ENCODE measurements at regions not wholly inside any gene's neighbourhood (a gene's known extent, or its start where the extent isn't known, plus 50 kb on each side); places are given as distances from the start of the nearest gene placed in this dataset.

GRCh38 chr13:22647156-22647850 lies 533.5 kb upstream of the SGCG start:
- H3K4me1 Mint-ChIP-seq (ENCODE audit: low read depth) = no peaks in the 10 kb centered on the region
- H3K27me3 Mint-ChIP-seq (ENCODE audit: low read depth) = no peaks in the 10 kb centered on the region
- ATAC-seq = no peak
- DNase-seq = no peak
- no peaks in the 10 kb centered on the region for H3K9me3 Mint-ChIP-seq
- H3K4me3 Mint-ChIP-seq = no peak overlapping the region
- H3K36me3 Mint-ChIP-seq (ENCODE audit: insufficient read depth) = no peaks in the 10 kb centered on the region

GRCh38 chr13:22648320-22648801 lies 532.4 kb upstream of the SGCG start:
- Mint-ChIP-seq H3K4me1 (ENCODE audit: low read depth) (no peaks in the 10 kb centered on the region), H3K4me3 (no peak overlapping the region), H3K9me3 (no peaks in the 10 kb centered on the region), H3K27me3 (ENCODE audit: low read depth) (no peaks in the 10 kb centered on the region), H3K36me3 (ENCODE audit: insufficient read depth) (no peaks in the 10 kb centered on the region)
- DNase-seq = no peak
- ATAC-seq = no peak

DNA sequence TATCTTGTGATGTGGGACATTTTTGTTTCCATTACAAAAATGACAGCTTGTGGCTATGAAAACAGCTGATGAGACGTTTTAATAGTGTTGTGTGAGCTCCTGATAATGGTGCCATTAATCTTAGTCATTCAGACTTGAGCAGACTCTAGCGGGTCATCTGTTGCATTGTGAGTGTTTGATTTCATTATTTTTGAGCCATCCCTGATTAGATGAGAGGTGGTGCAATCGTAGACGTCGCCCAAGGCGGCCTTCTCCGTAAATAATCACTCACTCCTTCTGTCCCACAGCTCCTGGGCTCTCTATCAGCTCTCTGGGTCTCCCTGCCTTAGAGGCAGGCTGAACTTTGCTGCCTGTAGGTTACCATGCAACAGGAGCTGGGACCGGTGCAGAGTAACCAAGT lies 528.0 kb upstream of the SGCG start:
- Mint-ChIP-seq H3K36me3 (ENCODE audit: insufficient read depth) (no peaks in the 10 kb centered on the region), H3K4me3 (no peak overlapping the region), H3K4me1 (ENCODE audit: low read depth) (no peaks in the 10 kb centered on the region), H3K9me3 (no peaks in the 10 kb centered on the region), H3K27me3 (ENCODE audit: low read depth) (no peaks in the 10 kb centered on the region)
- no peak for DNase-seq
- no peak for ATAC-seq

GRCh38 chr13:22653866-22654265 lies 526.9 kb upstream of the SGCG start:
- Mint-ChIP-seq H3K4me3 (no peak overlapping the region), H3K36me3 (ENCODE audit: insufficient read depth) (no peaks in the 10 kb centered on the region), H3K4me1 (ENCODE audit: low read depth) (no peaks in the 10 kb centered on the region), H3K9me3 (no peaks in the 10 kb centered on the region), H3K27me3 (ENCODE audit: low read depth) (no peaks in the 10 kb centered on the region)
- no peak for DNase-seq
- ATAC-seq = no peak

- no peaks in the 10 kb centered on the region for H3K9me3 Mint-ChIP-seq
- H3K4me1 Mint-ChIP-seq (ENCODE audit: low read depth) = no peaks in the 10 kb centered on the region
- DNase-seq (no peak), ATAC-seq (no peak)
- no peak overlapping the region for H3K4me3 Mint-ChIP-seq
- no peaks in the 10 kb centered on the region for H3K36me3 Mint-ChIP-seq (ENCODE audit: insufficient read depth)
- H3K27me3 Mint-ChIP-seq (ENCODE audit: low read depth) = no peaks in the 10 kb centered on the region
Observed at GRCh38 chr13:22655106-22655852, 525.5 kb upstream of the SGCG start.

- ATAC-seq (no peak), DNase-seq (no peak)
- Mint-ChIP-seq H3K4me1 (ENCODE audit: low read depth) (no peaks in the 10 kb centered on the region), H3K36me3 (ENCODE audit: insufficient read depth) (no peaks in the 10 kb centered on the region), H3K4me3 (no peak overlapping the region), H3K9me3 (no peaks in the 10 kb centered on the region), H3K27me3 (ENCODE audit: low read depth) (no peaks in the 10 kb centered on the region)
Observed at GRCh38 chr13:22662771-22663170, 518.0 kb upstream of the SGCG start.

- H3K4me1 Mint-ChIP-seq (ENCODE audit: low read depth) = no peaks in the 10 kb centered on the region
- H3K36me3 Mint-ChIP-seq (ENCODE audit: insufficient read depth) = no peaks in the 10 kb centered on the region
- no peak overlapping the region for H3K4me3 Mint-ChIP-seq
- no peak for DNase-seq
- H3K9me3 Mint-ChIP-seq = no peaks in the 10 kb centered on the region
- ATAC-seq = no peak
- no peaks in the 10 kb centered on the region for H3K27me3 Mint-ChIP-seq (ENCODE audit: low read depth)
Observed at GRCh38 chr13:22665506-22665905, 515.3 kb upstream of the SGCG start.

DNA sequence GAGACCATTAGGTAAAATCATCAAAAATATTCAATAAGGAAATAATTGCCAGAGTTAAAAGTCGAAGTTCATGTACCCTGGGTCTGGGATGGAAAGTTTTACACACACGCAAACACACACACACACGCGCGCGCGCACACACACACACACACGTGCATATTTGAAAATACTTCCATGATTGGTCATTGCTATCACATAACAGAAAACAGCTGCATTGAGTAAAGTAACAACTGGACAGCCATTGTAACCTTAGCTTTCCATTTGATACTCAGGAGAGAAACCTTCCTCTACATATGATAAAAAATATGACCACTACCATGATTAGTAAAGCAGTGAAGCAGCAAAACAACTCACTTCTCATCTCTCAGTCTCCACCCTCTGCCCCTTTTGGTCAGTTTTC lies 490.0 kb upstream of the SGCG start:
- ATAC-seq (no peak), DNase-seq (no peak)
- no peak overlapping the region for H3K4me3 Mint-ChIP-seq
- H3K36me3 Mint-ChIP-seq (ENCODE audit: insufficient read depth) = no peaks in the 10 kb centered on the region
- no peaks in the 10 kb centered on the region for H3K4me1 Mint-ChIP-seq (ENCODE audit: low read depth)
- peaks cover 23% of the 10 kb centered on the region for H3K9me3 Mint-ChIP-seq
- no peaks in the 10 kb centered on the region for H3K27me3 Mint-ChIP-seq (ENCODE audit: low read depth)

DNA sequence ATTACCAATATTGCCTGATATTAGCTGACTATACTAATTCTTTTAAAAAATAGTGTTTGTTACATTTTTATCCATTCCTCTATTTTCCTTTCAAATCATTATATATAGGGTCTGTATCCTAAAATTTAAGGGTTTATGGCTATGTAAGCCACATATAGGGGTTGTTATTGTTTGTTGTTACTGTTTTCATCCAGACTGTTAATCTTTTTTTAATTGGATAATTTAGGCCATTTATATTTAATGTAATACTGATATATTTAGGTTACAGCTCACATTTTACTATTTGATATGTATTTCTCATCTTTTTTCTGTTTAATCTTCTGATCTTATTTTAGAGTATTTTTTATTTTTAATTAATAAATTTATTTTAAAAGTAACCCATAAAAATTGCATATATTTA lies 487.1 kb upstream of the SGCG start:
- no peak overlapping the region for H3K4me3 Mint-ChIP-seq
- H3K9me3 Mint-ChIP-seq = peaks cover 23% of the 10 kb centered on the region
- no peak for DNase-seq
- no peaks in the 10 kb centered on the region for H3K4me1 Mint-ChIP-seq (ENCODE audit: low read depth)
- H3K36me3 Mint-ChIP-seq (ENCODE audit: insufficient read depth) = no peaks in the 10 kb centered on the region
- no peak for ATAC-seq
- H3K27me3 Mint-ChIP-seq (ENCODE audit: low read depth) = no peaks in the 10 kb centered on the region

GRCh38 chr13:22696433-22696832 lies 484.3 kb upstream of the SGCG start:
- Mint-ChIP-seq H3K27me3 (ENCODE audit: low read depth) (no peaks in the 10 kb centered on the region), H3K4me3 (no peak overlapping the region), H3K4me1 (ENCODE audit: low read depth) (no peaks in the 10 kb centered on the region), H3K36me3 (ENCODE audit: insufficient read depth) (no peaks in the 10 kb centered on the region), H3K9me3 (peaks cover 19% of the 10 kb centered on the region)
- no peak for DNase-seq
- ATAC-seq = no peak

DNA sequence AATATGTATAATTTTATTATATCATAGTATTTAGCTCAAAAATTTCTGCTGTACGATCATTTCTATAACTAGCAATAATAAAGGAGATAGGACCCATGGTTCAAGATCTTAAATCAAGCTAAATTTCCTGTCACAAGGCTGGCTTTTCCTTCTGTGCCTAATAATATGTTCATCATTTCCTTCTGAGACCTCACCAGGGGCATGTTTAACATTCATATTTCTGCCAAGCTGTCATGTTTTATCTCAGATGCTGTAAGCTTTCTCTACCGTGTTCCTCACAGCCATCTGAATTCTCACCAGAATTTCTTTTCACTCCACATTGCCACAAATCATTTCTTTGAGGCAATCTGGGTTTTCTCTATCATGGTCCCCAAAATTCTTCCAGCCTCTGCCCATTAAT lies 482.3 kb upstream of the SGCG start:
- H3K4me3 Mint-ChIP-seq = no peak overlapping the region
- no peaks in the 10 kb centered on the region for H3K36me3 Mint-ChIP-seq (ENCODE audit: insufficient read depth)
- peaks cover 15% of the 10 kb centered on the region for H3K9me3 Mint-ChIP-seq
- no peak for ATAC-seq
- no peak for DNase-seq
- no peaks in the 10 kb centered on the region for H3K27me3 Mint-ChIP-seq (ENCODE audit: low read depth)
- H3K4me1 Mint-ChIP-seq (ENCODE audit: low read depth) = no peaks in the 10 kb centered on the region

- Mint-ChIP-seq H3K4me1 (ENCODE audit: low read depth) (no peaks in the 10 kb centered on the region), H3K27me3 (ENCODE audit: low read depth) (no peaks in the 10 kb centered on the region), H3K4me3 (no peak overlapping the region), H3K36me3 (ENCODE audit: insufficient read depth) (no peaks in the 10 kb centered on the region), H3K9me3 (peaks cover 3% of the 10 kb centered on the region)
- no peak for ATAC-seq
- no peak for DNase-seq
Observed at GRCh38 chr13:22700246-22700887, 480.4 kb upstream of the SGCG start.

- Mint-ChIP-seq H3K27me3 (ENCODE audit: low read depth) (no peaks in the 10 kb centered on the region), H3K9me3 (no peaks in the 10 kb centered on the region), H3K4me3 (no peak overlapping the region), H3K36me3 (ENCODE audit: insufficient read depth) (no peaks in the 10 kb centered on the region), H3K4me1 (ENCODE audit: low read depth) (no peaks in the 10 kb centered on the region)
- DNase-seq (no peak), ATAC-seq (no peak)
Observed at GRCh38 chr13:22703601-22704209, 477.1 kb upstream of the SGCG start.

DNA sequence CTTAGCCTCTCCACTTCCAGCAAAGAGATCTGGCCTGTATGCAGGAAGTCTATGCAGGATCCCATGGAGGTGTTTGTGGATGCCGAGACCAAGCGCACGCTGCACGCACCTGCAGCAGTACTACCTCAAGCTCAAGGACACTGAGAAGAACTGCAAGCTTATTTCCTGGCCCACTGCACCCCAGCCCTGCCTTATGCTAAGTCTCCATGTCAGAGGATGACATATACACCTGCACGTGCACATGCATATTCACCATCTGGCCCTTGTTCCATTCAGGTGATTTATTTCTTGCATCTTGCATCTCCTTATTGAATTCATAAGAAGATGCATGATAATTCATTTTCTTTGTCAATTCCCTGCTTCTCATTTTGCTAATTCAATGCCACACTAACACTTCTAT lies 472.8 kb upstream of the SGCG start:
- ATAC-seq = no peak

More for the DNA sequence above, 472.8 kb upstream of the SGCG start:
- H3K27me3 Mint-ChIP-seq (ENCODE audit: low read depth) = no peaks in the 10 kb centered on the region
- no peak overlapping the region for H3K4me3 Mint-ChIP-seq
- H3K36me3 Mint-ChIP-seq (ENCODE audit: insufficient read depth) = no peaks in the 10 kb centered on the region
- H3K9me3 Mint-ChIP-seq = no peaks in the 10 kb centered on the region
- no peaks in the 10 kb centered on the region for H3K4me1 Mint-ChIP-seq (ENCODE audit: low read depth)
- DNase-seq = no peak
